Lower leg skin (tissue), 4 donors: ENCODE measurements at regions not wholly inside any gene's neighbourhood (a gene's known extent, or its start where the extent isn't known, plus 50 kb on each side); places are given as distances from the start of the nearest gene placed in this dataset.

Experiments
- DNase-seq, 2 donors: peaks; one replicate each; pipeline ENCODE4 v3.0.0-alpha.2; 2019; ENCODE audit warnings: low spot score in 2 of 2
- H3K4me3 ChIP-seq: fragments of 200-600 bp; sonication (generic); 2 replicates; pipeline ENCODE4 v1.5.1; 2017; ENCODE audit warnings: mild to moderate bottlenecking, low read depth; ENCODE audit not compliant: poor library complexity, severe bottlenecking
- CTCF ChIP-seq, 3 donors: fragments of 450-650 bp; IDR thresholded peaks; one replicate each; pipeline ENCODE4 v1.5.1; 2016; ENCODE audit warnings: antibody characterized with exemption in 3 of 3, mild to moderate bottlenecking in 3 of 3, moderate library complexity in 2 of 3
- POLR2A ChIP-seq, 2 donors: fragments of 450-650 bp; IDR thresholded peaks; one replicate each; pipeline ENCODE4 v1.6.1; 2016 to 2017; ENCODE audit warnings: antibody characterized with exemption in 2 of 2, mild to moderate bottlenecking in 1 of 2, moderate library complexity in 1 of 2
- WGBS, 2 donors: methylation state at CpG; one replicate each; pipeline ENCODE4 v1.1.5; 2018; 5-methylcytosine and 5-hydroxymethylcytosine counted together
- intact Hi-C: fragments of 100-400 bp; cut with DNase I; formaldehyde crosslinking; loops from one replicate; pipeline ENCODE4 v1.15.0; 2023; ENCODE audit warnings: low total_unique reads

GRCh38 chr9:108761655-108762347, 94.0 kb downstream of the ACTL7B start:
- peak in 1 of 3 donors; percentile 57 for TF ChIP-seq CTCF (IDR thresholded peaks at IDR 0.05)
- no peak for TF ChIP-seq POLR2A (IDR thresholded peaks at IDR 0.05)
- intact Hi-C loops: loop anchor here (10.0 kb wide), 1 partner anchor 197 kb away; no protein-coding TSS in a partner anchor

GRCh38 chr9:108760841-108761240, 94.9 kb downstream of the ACTL7B start:
- TF ChIP-seq POLR2A (IDR thresholded peaks at IDR 0.05) (no peak), CTCF (IDR thresholded peaks at IDR 0.05) (no peak)
- no peak overlapping the region for H3K4me3 ChIP-seq
- no peak for DNase-seq
- intact Hi-C loops: loop anchor here (10.0 kb wide), 1 partner anchor 196 kb away; no protein-coding TSS in a partner anchor
- 78 to 85% methylated on average over 2 of the region's 2 CpGs for WGBS, 2 donors

More at GRCh38 chr9:108761655-108762347, 94.0 kb downstream of the ACTL7B start:
- 20% methylated on average over 9 of the region's 9 CpGs for WGBS, 2 donors
- no peak overlapping the region for H3K4me3 ChIP-seq
- DNase-seq: peak; percentile 69 to 91

- no peak overlapping the region for H3K4me3 ChIP-seq
Measured at GRCh38 chr9:108759835-108760234, 96.0 kb downstream of the ACTL7B start.

GRCh38 chr9:108759399-108759798, 96.4 kb downstream of the ACTL7B start:
- intact Hi-C loops: no loop called here
- DNase-seq: no peak
- TF ChIP-seq CTCF (IDR thresholded peaks at IDR 0.05): no peak
- no peak for TF ChIP-seq POLR2A (IDR thresholded peaks at IDR 0.05)
- H3K4me3 ChIP-seq: no peak overlapping the region
- 78 to 89% methylated on average over 3 of the region's 3 CpGs for WGBS, 2 donors

More at GRCh38 chr9:108759835-108760234, 96.0 kb downstream of the ACTL7B start:
- intact Hi-C loops: loop anchor here (10.0 kb wide), 1 partner anchor 195 kb away; no protein-coding TSS in a partner anchor
- DNase-seq: no peak
- TF ChIP-seq POLR2A (IDR thresholded peaks at IDR 0.05): no peak
- no peak for TF ChIP-seq CTCF (IDR thresholded peaks at IDR 0.05)
- 76 to 84% methylated on average over 2 of the region's 2 CpGs for WGBS, 2 donors

- DNase-seq: no peak
- intact Hi-C loops: no loop called here
- TF ChIP-seq POLR2A (IDR thresholded peaks at IDR 0.05): no peak
- TF ChIP-seq CTCF (IDR thresholded peaks at IDR 0.05): no peak
- no peak overlapping the region for H3K4me3 ChIP-seq
- 48 to 51% methylated on average over 3 of the region's 3 CpGs for WGBS, 2 donors
Measured at GRCh38 chr9:108756746-108757490, 98.9 kb downstream of the ACTL7B start.
